Fibroblast of lung (primary cell): ENCODE measurements at regions not wholly inside any gene's neighbourhood (a gene's known extent, or its start where the extent isn't known, plus 50 kb on each side); places are given as distances from the start of the nearest gene placed in this dataset.
A peak's percentile ranks its signal among the peaks of the same experiment; 100 is the strongest.

Source experiments
- DNase-seq, 2 donors: peaks; one replicate each; pipeline versions ENCODE4 v3.0.0 to v3.0.0-alpha.2; 2010; ENCODE audit warnings: low read depth in 2 of 2
- H2AFZ ChIP-seq: 2 replicates; pipeline ENCODE4 v1.5.1; 2012; ENCODE audit warnings: low read length, control low read depth, inconsistent platforms
- H3K27ac ChIP-seq: 2 replicates; pipeline ENCODE4 v1.5.1; 2011; ENCODE audit warnings: low read length, control low read depth; ENCODE audit not compliant: insufficient read depth
- H3K27me3 ChIP-seq: 2 replicates; pipeline ENCODE4 v1.5.1; 2011; ENCODE audit warnings: mild to moderate bottlenecking, low read length; ENCODE audit not compliant: control insufficient read depth, insufficient read depth
- H3K36me3 ChIP-seq: 2 replicates; pipeline ENCODE4 v1.5.1; 2011; ENCODE audit warnings: low read length; ENCODE audit not compliant: control insufficient read depth, insufficient read depth
- H3K4me1 ChIP-seq: 2 replicates; pipeline ENCODE4 v1.5.1; 2011; ENCODE audit warnings: low read length; ENCODE audit not compliant: control insufficient read depth, insufficient read depth; ENCODE audit errors: extremely low read depth
- H3K4me2 ChIP-seq: 2 replicates; pipeline ENCODE4 v1.5.1; 2011; ENCODE audit warnings: low read length, control low read depth; ENCODE audit not compliant: insufficient read depth; ENCODE audit errors: extremely low read depth
- H3K4me3 ChIP-seq, 4 experiments: fragments of 200-600 bp in 1 of 4; sonication (generic) in 1 of 4; replicated peaks in 1 of 4; 2 replicates each; pipeline ENCODE4 v1.5.1; 2011 to 2016; ENCODE audit warnings: low read length in 4 of 4, low read depth in 3 of 4, mild to moderate bottlenecking in 3 of 4, control low read depth in 2 of 4, inconsistent platforms in 1 of 4, mixed read lengths in 1 of 4; ENCODE audit not compliant: insufficient read depth in 1 of 4; ENCODE audit errors: control extremely low read depth in 1 of 4
- H3K79me2 ChIP-seq: 2 replicates; pipeline ENCODE4 v1.5.1; 2012; ENCODE audit warnings: mild to moderate bottlenecking, low read length, inconsistent platforms; ENCODE audit not compliant: control insufficient read depth, insufficient read depth
- H3K9ac ChIP-seq: 2 replicates; pipeline ENCODE4 v1.5.1; 2011; ENCODE audit warnings: mild to moderate bottlenecking, low read length, control low read depth; ENCODE audit not compliant: insufficient read depth
- H3K9me3 ChIP-seq: 2 replicates; pipeline ENCODE4 v1.5.1; 2012; ENCODE audit warnings: low read depth, low read length; ENCODE audit not compliant: control insufficient read depth, insufficient read depth
- H4K20me1 ChIP-seq: 2 replicates; pipeline ENCODE4 v1.5.1; 2011; ENCODE audit warnings: low read length; ENCODE audit not compliant: control insufficient read depth, insufficient read depth; ENCODE audit errors: extremely low read depth
- CTCF ChIP-seq, 2 donors: IDR thresholded peaks in 1 of 2; conservative IDR thresholded peaks in 1 of 2; 1 replicate in 1 of 2; 2 replicates in 1 of 2; pipeline ENCODE4 v1.5.1; 2011 to 2012; ENCODE audit warnings: low read length in 2 of 2, control low read depth in 1 of 2, inconsistent platforms in 1 of 2, low read depth in 1 of 2, mild to moderate bottlenecking in 1 of 2
- EZH2 ChIP-seq: IDR thresholded peaks from 2 replicates; pipeline ENCODE4 v1.5.1; 2012; ENCODE audit warnings: low read length, control low read depth, mild to moderate bottlenecking; ENCODE audit errors: missing control alignments

DNA sequence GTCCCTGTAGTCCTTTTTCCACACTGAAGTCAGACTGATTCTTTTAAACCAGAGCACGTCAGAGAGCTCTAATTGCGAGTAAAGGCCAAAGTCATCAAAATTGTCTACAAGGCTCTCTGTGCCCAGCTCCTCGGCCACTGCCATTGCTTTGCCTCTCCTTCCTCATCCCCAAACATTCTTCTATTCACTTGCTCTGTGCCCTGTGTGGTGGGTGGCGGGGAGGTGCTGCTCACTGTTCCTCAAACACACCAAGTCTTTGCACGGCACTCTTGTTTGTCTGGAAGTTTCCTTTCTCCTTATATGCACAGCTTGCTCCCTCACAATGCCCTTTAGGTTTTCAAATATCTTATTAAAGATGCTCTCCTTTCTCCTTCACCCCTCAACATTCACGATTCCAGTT lies 100.1 kb upstream of the FSHR start:
- Histone ChIP-seq H4K20me1 (no peaks in the 10 kb centered on the region), H3K4me1 (no peaks in the 10 kb centered on the region), H2AFZ (no peak overlapping the region), H3K79me2 (no peaks in the 10 kb centered on the region), H3K36me3 (no peaks in the 10 kb centered on the region), H3K9me3 (no peaks in the 10 kb centered on the region), H3K9ac (no peak overlapping the region), H3K4me3 (no peak overlapping the region), H3K27me3 (no peaks in the 10 kb centered on the region), H3K4me2 (no peak overlapping the region), H3K27ac (no peak overlapping the region)
- TF ChIP-seq CTCF (conservative IDR thresholded peaks at IDR 0.05 in 1 of 2, IDR thresholded peaks at IDR 0.05 in 1 of 2; ENCODE audit: low read depth in 1 of 2, low read length in 2 of 2) (no peak), EZH2 (no peak)
- no peak for DNase-seq

DNA sequence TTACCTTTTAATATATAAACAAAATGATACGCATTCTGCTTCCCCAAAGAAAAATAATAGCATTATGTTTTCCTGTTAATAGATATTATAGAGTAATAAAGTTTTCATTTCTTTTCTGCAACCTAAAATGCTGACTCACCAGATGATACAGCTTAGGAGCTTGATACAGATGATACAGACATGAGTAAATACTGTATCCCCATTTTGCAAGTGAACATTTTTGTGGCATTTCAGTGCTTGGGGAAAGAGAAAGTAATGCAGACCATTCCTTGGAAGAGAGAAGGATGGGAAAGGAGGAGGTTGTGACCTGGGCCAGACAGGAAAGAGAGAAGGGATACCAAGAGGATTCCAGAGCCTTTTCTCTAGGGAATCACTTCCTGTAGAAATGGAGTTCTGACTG lies 97.5 kb upstream of the FSHR start:
- no peaks in the 10 kb centered on the region for H3K27me3 ChIP-seq
- no peak overlapping the region for H3K4me3 ChIP-seq
- no peaks in the 10 kb centered on the region for H3K36me3 ChIP-seq
- no peak overlapping the region for H3K9ac ChIP-seq
- peak overlapping the region; percentile 70 for H2AFZ ChIP-seq
- no peak overlapping the region for H3K4me2 ChIP-seq
- H3K9me3 ChIP-seq, result no peaks in the 10 kb centered on the region
- H3K27ac ChIP-seq, result peak overlapping the region; percentile 52
- no peaks in the 10 kb centered on the region for H3K79me2 ChIP-seq
- no peaks in the 10 kb centered on the region for H4K20me1 ChIP-seq
- peak; percentile 55 to 86 for DNase-seq
- peaks cover 6% of the 10 kb centered on the region for H3K4me1 ChIP-seq
- TF ChIP-seq CTCF (conservative IDR thresholded peaks at IDR 0.05 in 1 of 2, IDR thresholded peaks at IDR 0.05 in 1 of 2; ENCODE audit: low read depth in 1 of 2, low read length in 2 of 2) (no peak), EZH2 (no peak)

- Histone ChIP-seq H3K27ac (no peak overlapping the region), H2AFZ (no peak overlapping the region), H4K20me1 (no peaks in the 10 kb centered on the region)
Measured at GRCh38 chr2:49251251-49251650, 96.9 kb upstream of the FSHR start.

More at GRCh38 chr2:49251251-49251650, 96.9 kb upstream of the FSHR start:
- Histone ChIP-seq H3K36me3 (no peaks in the 10 kb centered on the region), H3K4me1 (peaks cover 6% of the 10 kb centered on the region), H3K27me3 (no peaks in the 10 kb centered on the region), H3K79me2 (no peaks in the 10 kb centered on the region), H3K9me3 (no peaks in the 10 kb centered on the region), H3K4me2 (no peak overlapping the region), H3K9ac (no peak overlapping the region), H3K4me3 (no peak overlapping the region)
- DNase-seq, result no peak
- no peak for TF ChIP-seq CTCF (conservative IDR thresholded peaks at IDR 0.05 in 1 of 2, IDR thresholded peaks at IDR 0.05 in 1 of 2; ENCODE audit: low read depth in 1 of 2, low read length in 2 of 2)
- no peak for TF ChIP-seq EZH2
